ENCODE measurements at regions not wholly inside any gene's neighbourhood (a gene's known extent, or its start where the extent isn't known, plus 50 kb on each side); places are given as distances from the start of the nearest gene placed in this dataset.

DNA sequence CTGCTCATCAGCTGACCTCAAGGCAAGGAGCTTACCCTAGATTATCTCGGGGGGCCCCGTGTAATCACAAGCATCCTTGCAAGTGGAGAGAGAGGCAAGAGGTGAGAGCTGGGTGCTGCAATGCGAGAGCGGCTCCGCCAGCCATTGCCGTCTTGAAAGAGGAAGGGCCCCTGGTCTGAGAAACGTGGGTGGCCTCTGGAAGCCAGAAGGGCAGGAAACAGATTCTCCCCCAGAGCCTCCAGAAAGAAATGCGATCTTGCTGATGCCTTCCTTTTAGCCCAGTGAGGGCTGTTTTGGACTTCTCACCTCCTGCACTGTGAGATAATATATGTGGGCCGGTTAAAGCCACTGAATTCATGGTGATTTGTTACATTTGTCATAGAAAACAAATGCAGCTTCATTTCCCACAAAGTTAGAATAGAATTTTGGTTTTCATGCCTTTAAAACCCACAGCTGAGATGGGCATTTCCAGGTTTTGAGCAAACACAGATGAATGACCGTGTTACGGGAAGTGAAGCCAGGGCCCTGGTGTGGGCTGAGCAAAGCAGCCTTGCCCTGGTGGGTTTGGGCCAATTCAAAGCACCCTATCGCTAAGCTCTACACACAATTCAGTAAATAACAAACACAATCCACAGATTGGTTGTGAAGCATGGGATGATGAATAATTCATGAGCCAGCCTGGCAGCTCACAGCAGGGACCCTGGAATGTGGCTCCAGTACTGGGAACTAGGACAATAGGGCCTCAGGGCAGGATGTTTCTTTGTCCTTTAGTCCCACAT, 319.9 kb upstream of the HS6ST1 start:
- TF ChIP-seq, protein P1, sequence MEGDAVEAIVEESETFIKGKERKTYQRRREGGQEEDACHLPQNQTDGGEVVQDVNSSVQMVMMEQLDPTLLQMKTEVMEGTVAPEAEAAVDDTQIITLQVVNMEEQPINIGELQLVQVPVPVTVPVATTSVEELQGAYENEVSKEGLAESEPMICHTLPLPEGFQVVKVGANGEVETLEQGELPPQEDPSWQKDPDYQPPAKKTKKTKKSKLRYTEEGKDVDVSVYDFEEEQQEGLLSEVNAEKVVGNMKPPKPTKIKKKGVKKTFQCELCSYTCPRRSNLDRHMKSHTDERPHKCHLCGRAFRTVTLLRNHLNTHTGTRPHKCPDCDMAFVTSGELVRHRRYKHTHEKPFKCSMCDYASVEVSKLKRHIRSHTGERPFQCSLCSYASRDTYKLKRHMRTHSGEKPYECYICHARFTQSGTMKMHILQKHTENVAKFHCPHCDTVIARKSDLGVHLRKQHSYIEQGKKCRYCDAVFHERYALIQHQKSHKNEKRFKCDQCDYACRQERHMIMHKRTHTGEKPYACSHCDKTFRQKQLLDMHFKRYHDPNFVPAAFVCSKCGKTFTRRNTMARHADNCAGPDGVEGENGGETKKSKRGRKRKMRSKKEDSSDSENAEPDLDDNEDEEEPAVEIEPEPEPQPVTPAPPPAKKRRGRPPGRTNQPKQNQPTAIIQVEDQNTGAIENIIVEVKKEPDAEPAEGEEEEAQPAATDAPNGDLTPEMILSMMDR (IDR thresholded peaks at IDR 0.05), result no peak
- TF ChIP-seq EP300 (IDR thresholded peaks at IDR 0.05) (no peak), POLR2A (IDR thresholded peaks at IDR 0.05) (no peak)
